Hindlimb muscle (tissue), 1 donor: ENCODE measurements at regions not wholly inside any gene's neighbourhood (a gene's known extent, or its start where the extent isn't known, plus 50 kb on each side); places are given as distances from the start of the nearest gene placed in this dataset.

Experiments used
- DNase-seq: peaks from one replicate; pipeline ENCODE4 v3.0.0-alpha.2; 2013

DNA sequence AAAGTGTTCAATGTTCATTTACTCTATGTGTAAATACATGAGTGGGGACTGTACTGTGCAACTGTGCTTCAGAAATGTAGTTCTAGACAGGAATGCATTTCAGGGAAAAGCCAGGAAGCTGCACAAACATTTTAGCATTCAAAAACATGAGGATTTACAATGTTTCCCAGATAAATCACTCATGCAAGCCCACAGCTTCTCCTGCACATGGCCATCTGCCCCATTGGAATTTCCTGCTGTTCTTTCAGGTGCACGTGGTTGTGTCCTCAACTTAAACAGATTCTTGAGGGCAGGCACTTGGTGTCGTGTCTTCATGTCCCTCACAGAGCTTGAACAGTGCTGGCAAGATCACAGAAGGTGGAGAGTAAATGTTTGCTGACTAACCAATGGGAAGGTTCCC lies 101.5 kb downstream of the UNC5CL start:
- DNase-seq = no peak

DNA sequence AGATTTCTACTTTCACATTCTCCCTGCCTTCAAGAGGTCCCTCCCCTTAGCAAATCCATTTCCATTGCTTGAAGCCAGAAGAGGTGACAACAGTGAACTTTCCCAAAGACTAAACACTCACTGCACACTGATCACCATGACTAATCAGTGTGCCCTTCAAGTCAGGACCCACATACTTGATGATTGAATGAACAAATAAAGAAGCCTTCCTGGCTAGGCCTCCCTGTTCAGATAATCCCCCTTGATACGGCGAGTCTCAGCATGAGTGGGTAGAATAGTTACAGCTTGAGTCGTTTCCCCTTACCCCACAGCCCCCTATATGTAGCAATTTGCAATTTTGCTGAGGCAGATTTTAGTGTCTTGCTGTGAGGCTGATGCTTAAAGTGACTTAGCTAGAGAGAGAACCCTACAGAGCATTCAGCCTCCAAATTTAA lies 102.2 kb downstream of the UNC5CL start:
- no peak for DNase-seq

DNA sequence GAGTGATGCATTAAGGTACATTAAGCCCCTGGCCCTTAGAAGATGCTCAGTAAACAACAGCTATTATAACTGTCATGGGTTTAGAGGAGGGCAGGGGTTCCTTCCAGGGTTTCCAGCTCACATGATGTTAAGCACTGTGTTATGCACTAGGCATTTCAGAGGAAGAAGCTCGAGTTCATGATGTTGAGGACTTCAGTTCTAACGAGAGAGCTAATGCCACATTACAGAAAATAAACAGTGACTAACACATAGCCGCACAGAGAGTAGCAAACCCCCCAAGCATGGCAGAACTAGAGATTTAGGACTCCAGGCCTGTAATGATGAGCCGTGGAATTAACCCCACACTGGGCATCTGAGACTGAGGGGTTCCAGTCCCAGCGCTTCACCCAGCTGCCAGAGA lies 105.2 kb downstream of the UNC5CL start:
- DNase-seq = no peak

DNA sequence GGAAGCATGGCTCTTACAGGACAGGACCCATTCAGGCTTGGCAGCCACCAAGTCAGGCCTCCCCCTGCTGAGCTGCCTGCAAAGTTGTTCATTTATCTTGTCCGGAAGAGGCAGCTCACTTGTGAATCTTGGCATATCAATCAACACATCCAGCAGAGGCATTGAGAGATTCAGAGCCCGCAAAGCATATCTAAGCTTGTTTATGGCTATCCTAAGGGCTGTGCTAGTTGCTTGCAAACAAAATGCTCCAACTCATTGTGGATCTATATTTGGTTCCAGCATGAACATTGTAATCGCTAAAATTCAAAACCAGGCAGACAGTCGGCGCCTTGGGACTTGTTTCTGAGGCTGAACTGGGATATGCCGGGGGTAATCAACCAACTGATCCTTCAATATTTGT lies 106.1 kb downstream of the UNC5CL start:
- no peak for DNase-seq

DNA sequence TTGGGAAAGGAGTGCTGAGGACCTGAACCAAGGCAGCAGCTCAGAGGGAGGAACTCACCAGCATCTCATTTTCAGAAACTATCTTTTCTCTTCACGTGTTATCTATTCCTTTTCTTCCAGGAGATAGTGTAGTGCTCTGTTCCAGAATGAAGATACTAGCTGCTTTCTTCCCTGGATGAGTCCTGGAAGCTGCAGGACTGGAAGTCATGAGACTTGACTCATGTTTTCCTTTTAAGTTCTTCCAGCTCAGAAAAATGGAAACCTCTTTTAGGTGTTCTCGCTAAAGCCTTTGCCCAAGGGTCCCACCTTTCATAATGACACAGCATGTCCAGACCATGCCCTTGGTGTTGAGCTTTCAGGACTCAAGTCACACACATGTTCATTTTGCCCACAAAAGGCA lies 106.7 kb downstream of the UNC5CL start:
- DNase-seq = no peak

DNA sequence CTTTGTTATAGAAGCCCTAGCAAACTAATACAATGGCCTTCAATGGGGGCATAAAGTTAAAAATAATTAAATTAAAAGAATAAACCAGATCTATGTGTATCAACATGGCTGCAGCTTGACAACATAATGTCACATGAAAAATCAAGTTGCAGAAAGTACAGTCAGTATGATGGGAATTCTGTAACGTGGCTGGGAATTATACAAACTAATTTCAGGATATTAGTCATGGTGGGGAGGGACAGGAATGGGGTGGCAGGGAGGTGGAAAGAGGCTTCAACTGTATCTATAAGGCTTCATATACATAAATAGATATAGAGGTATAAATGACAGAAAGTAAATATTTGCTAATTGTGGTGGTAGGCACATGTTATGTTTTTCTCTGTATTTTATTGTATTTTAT lies 107.1 kb downstream of the UNC5CL start:
- DNase-seq = no peak

DNA sequence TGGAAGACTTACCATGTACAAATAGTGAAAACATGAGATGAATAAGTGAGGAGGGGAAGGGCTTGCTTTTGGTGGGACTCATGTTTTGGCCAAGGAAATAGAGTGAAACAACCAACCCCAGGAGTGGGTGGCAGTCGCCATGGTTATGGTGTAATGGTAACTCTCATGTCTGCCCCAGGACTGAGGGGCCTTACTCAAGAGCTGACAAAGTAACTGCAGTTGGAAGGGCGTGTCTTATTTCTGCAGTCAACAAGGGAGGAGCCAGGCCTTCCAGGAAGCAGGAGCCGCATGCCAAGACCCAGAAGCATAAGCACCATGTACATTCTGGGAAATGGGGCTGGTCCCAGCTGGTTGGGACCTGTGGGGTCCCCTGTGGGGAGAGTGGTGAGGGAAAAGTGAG lies 108.5 kb downstream of the UNC5CL start:
- DNase-seq = no peak

DNA sequence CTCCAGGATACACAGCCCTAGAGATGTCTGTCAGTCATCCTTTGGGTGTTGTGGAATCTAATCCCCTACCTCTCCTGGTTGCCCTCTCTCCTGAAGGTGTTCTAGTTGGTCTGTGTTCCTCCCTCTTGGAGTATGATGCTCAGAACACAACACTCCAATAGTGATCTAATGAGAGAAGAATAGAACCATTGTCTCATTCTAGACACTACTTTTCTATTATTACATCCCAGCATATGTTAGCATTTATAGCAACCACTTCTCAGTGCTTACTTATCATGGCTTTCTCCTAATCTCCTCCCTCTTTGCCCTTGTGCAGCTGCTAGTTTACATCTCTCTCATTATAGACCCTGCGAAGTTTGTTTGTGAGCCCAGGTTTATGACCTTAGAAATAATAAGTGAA lies 109.0 kb downstream of the UNC5CL start:
- DNase-seq = no peak

DNA sequence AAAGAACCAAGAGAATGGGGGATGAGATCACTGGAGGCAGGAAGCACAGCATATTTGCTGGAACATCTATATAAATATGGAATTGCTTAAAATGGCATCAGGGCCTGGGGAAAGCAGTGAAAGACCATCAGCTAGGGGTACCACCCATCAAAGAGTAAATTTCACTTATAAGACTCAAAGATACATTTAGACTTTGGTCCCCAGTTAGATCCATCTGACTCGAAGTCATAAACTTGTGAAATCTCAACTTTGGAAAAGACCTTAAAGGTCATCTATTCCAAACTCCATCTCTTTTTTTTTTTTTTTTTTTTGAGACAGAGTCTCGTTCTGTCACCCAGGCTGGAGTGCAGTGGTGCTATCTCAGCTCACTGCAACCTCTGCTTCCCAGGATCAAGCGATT lies 109.8 kb downstream of the UNC5CL start:
- no peak for DNase-seq

DNA sequence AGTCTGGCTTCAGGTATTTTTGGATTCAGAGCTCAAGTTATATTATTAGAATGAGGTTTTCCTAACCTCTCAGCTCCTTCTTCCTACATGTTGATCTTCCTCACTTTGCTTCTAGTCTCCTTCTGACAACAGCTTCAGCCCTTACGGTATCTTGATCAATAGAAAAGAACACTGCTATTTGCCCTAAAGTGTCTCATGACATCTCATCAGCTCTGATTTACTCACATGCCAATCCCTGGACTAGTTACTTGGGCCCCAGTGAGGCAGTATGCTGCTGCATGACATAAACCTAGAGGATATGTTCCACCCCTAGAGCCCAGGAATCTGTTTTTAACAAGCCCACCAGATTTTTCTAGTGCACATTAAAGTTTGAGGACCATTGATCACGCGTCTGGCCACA lies 110.3 kb downstream of the UNC5CL start:
- DNase-seq = no peak

DNA sequence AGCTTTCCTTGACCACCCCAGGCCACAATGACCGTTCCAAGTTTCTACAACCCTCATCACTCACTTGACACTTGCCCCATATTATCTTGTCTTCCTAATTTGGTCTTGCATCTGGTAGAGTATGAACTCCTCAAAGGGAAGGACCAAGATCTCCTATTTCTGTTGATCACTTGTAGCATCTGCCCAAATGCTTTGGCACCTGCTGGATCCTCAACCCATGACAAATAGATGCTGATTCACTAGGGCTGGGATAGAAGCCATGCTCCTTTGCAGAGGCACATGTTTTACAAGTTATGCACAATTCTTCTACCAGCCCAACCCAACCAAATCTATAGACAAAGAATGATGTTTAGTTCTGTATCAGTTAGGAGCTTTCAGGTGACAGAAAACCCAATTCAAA lies 110.7 kb downstream of the UNC5CL start:
- no peak for DNase-seq

DNA sequence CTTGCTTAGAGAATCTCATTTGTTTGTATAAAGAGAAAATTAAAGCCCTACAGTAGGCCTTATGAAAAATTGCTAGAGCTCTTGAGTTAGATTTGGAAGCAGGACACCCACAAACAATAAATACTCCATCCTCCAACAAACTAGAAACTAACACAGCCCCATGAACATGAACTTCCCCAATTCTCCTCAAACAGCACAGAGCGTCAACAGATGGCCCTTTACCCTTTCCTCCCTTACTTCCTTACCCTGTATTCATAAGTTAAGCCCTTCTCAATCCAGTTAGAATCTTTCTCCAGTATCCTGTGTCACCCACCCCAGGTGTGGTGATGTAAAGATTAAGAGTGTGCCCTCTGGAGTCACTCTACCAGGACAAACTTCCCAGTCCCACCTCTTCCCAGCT lies 113.7 kb downstream of the UNC5CL start:
- DNase-seq = no peak

DNA sequence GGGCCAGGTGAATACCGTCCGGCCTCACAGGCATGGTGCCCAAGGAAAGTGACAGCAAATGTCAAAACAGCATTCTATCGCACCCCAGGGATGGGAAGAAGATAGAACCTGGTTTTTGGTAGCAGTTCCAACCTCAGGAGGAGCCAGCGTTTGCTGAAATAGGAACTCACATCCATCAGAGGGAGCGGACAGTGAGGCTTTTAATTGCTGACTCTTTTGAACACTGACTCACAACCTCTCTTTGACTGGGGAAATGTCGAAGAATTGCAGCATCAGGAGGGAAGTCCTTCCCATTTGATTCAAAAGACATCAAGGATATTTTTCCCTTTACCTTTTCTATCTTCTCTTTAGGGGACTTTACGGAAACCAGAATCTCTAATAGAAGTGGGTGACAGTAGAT lies 114.2 kb downstream of the UNC5CL start:
- DNase-seq = no peak

DNA sequence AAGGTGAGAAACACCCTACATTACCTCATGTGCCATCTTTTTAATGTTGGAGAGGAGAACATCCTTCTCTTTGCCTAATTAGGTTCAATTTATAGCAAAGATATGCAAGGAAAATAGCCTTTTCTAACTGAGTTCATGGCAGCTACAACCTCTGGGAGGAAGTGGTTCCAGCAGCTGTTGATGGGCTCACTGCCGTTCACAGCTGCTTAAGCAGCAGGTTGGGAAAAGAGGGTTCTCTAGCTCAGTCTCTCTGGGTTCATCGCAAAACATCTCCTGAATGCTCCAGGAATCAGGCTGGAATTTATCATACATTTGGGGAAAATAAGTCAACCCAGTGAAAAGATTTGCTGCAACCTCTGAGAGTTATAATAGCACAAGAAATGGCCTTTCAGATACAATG lies 115.1 kb downstream of the UNC5CL start:
- no peak for DNase-seq

DNA sequence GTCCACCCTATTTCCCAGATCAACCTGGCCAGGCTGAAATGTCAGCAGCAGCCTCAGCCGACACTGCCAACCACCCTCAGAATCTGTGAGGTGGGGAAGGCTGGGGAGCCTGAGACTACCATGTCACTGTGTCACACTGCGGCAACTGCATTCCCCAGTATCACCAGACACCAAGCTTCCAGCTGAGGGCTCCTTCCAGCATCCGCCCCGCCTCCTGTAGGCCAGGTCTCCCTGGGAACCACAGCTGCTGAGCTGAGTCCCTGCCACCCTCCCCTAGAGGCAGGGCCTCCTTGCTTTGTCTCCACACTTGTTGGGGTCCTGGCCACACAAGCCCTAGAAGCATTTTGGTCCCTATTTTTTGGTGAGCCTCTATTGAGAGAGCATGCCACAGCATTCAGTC lies 115.7 kb downstream of the UNC5CL start:
- no peak for DNase-seq

DNA sequence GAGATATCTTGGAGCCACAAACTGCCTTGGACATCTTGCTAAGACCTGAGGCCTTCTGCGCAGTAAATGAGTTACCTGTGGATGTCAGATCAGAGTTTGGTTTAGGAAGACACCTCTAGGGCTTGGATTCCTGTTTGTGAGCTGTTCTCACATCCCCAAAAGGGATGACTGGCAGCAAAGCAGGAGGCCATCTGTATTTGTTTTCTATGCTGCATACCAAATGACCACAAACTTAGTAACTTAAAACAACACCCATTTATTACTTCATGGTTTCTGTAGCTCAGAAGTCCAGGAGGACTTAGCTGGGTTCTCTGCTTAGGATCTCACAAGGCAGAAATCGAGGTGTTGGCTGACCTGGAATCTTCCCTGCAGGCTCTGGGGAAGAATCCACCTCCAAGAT lies 116.7 kb downstream of the UNC5CL start:
- DNase-seq = no peak

DNA sequence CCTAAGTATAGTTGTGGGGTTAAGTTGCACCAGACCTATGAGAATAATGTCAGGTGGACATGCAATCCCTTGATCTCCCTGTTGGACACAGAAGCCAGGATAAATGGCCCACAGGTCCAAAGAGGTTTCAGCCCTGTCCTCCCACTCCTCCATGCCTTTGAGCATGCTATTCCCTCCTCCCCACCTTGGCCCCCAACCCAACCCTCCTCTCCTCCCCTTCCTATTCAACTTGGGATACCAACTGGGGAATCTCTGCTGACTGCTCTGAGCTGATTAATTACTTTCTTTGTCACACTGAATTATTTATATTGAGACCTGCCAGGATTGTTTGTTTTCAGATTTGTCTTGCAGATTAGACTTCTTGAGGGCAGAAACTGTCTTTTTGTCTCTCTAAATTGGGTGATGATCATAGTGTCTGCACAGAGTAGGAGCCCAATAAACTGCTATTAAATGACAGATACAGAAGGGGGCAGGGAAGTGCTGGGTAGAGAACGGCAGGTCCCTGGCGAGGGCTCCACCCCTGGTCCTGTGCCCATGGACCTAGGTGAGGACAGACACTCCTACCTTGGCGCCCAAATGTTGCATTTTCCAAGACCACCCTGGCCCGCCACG lies 120.9 kb downstream of the UNC5CL start:
- DNase-seq = no peak

DNA sequence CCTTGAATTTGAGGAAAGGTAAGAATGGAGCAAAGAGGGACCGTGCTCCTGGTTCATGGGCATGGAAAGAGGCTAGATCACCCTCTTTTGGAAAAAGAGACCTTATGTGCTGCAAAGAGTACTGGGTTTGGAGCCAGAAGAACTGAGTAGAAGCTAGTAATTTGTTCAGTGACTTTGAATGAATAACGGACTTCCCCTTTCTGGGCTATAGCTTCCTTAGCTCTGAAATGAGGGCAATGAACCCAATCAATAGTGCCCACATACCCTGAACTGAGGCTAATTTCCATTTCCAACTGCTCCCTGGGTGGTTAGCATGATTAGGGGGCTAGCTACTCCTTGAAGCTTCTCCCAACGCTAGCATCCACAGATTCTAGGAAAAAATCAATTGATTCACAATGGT lies 121.4 kb downstream of the UNC5CL start:
- no peak for DNase-seq

DNA sequence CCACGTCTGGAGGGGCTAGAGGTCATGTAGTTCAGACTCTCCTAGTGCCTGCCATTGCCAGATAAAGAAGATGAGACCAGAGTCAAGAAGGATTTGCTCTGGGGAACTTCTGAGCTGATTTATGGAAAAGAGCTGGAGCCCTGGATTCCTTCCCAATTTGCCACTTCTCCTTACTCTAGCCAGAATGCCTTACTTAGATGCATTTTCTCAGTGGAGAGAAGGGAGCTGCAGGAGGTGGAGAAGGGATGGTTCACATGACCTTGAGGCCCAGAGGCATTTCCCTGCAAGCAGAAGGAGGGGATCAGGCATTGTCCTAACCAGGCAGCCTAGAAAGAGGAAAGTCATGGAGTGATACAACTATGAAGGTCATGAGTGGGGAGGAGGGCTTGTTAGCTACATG lies 122.2 kb downstream of the UNC5CL start:
- no peak for DNase-seq

DNA sequence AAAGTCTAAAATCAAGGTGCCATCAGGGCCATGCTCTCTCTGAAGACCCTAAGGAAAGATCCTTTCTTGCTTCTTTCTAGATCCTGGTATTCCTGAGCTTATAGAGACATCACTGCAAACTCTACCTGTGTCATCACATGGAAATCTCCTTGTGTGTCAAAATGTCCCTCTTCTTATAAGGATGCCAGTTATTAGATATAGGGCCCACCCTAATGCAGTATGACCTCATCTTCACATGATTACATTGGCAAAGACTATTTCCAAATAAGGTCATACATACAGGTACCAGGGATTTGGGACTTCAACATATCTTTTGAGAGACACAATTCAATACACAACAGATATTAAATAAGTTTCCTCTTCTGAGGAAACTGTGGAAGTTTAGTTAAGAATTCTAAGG lies 123.9 kb downstream of the UNC5CL start:
- no peak for DNase-seq

DNA sequence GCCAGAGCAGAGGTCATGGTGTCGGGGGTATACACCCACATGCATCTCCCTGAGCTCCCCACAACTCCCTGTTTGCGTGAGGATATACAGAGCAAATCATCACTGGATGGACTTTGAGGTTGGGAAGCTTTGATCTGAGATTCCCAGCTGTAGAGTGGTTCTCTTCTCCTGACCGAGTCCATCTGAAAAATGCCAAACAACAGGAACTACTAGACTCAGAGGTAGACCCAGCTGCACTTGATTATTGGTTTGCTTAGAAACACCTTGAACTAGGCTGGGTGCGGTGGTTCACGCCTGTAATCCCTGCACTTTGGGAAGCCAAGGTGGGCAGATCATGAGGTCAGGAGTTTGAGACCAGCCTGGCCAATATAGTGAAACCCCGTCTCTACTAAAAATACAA lies 125.0 kb downstream of the UNC5CL start:
- DNase-seq = no peak

DNA sequence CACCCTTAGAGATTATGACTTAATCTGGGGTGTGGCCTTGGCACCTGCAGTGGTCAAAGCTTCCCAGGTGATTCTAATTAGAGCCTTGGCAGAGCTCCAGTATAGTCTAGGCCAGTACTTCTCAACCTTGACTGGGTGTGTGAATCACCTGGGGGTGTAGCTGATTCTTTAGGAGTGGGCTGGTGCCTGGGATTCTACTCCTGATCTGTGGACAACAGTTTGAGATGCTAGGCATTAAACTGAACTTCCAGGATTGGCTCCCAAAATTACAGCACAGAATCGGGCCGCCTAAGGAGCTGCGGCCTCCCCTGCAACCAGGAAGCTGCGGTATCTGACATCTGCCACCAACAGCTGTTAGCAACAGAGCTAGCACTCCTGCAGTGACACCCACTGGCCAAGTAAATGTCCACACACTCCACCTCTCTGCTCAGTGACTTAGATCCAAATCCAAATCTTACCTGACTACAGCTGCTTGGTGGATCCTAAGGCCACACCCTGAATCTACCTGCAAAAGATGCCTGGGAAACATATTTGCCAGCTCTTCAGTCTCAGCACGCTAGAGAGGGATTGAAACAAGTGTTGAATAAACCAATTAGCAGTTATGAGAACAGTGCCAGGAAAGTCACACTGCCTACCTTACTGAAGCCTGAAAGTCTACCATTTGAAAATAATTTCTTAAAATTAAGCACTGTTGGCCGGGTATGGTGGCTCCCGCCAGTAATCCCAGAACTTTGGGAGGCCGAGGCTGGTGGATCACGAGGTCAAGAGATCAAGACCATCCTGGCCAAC lies 126.7 kb downstream of the UNC5CL start:
- peak; percentile 31 for DNase-seq

DNA sequence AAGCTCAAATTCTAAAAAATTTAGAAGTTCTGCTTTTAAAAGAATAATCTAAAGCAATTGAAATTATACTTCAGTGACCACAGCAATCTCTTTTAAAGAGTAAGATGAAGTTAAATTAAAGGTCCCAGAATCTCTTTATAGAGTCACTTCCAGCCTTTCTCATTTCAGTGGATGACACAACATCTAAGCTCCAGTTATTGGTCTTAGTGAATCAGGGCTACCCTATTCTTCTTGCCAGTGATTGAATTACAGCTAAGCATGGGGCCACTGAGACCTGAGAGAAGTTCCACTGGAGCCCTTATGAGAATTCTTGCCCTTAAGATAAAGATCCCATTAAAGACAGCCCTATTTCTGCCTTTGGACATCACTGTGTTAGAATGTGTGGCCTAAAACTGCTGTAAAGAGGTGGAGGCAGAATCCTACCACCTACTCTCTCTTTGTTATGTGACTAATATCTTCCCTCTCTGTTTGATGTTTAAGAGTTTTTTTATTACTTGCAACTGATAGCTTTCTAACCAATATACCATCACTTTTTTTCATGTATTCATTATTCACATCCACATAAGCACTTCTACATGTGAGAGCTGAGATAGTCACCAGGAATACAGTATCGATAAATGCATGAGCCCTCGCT lies 128.6 kb downstream of the UNC5CL start:
- no peak for DNase-seq

DNA sequence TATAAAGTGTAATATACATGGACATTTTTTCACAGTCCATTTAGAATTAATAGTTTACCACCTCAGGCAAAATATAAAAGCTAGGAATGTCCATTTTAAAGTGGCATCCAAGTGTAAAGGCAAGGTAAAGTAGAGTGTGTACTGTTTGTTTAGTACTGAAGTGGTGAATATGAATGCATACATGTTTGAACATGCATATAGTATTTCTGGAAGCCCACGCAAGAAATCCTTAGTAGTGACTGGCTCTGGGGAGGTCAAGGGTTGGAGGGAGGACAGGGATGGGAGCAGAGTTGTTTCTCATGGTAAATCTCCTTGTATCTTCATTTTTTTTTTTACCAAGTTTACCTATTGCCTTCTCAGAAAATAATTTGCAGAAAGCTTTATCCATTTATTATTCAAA lies 129.2 kb downstream of the UNC5CL start:
- no peak for DNase-seq
